Natural killer cell (primary cell): ENCODE measurements at regions not wholly inside any gene's neighbourhood (a gene's known extent, or its start where the extent isn't known, plus 50 kb on each side); places are given as distances from the start of the nearest gene placed in this dataset.

ENCODE experiments used
- ATAC-seq, 3 donors: fragments of 150-1000 bp in 2 of 3; fragments of 200-7000 bp in 1 of 3; cut with Tn5 transposase; 1 replicate in 1 of 3; 2 replicates in 2 of 3; pipeline ENCODE4 v1.10.0; 2021; ENCODE audit warnings: mild to moderate bottlenecking in 2 of 3, moderate library complexity in 2 of 3
- DNase-seq, 2 donors: peaks; one replicate each; pipeline versions ENCODE4 v3.0.0 to v3.0.0-alpha.2; 2013 to 2021; ENCODE audit warnings: mixed read lengths in 1 of 2
- H3K27ac ChIP-seq: one replicate; pipeline ENCODE4 v1.5.1; 2013; ENCODE audit warnings: mild to moderate bottlenecking, low read length
- H3K27me3 ChIP-seq: one replicate; pipeline ENCODE4 v1.6.1; 2013; ENCODE audit warnings: low read length; ENCODE audit not compliant: control insufficient read depth, insufficient read depth
- H3K36me3 ChIP-seq: one replicate; pipeline ENCODE4 v1.6.1; 2013; ENCODE audit warnings: low read length; ENCODE audit not compliant: control insufficient read depth, insufficient read depth
- H3K4me1 ChIP-seq: one replicate; pipeline ENCODE4 v1.6.1; 2013; ENCODE audit warnings: low read length; ENCODE audit not compliant: control insufficient read depth, insufficient read depth
- H3K4me3 ChIP-seq: one replicate; pipeline ENCODE4 v1.5.1; 2013; ENCODE audit warnings: low read length
- H3K9me3 ChIP-seq: one replicate; pipeline ENCODE4 v1.6.1; 2013; ENCODE audit warnings: low read length; ENCODE audit not compliant: control insufficient read depth, insufficient read depth
- H3K27ac Mint-ChIP-seq, 2 donors: one replicate each; pipeline ENCODE4 v1.8.0; 2022; ENCODE audit warnings: mild to moderate bottlenecking in 2 of 2, mixed read lengths in 2 of 2, moderate library complexity in 1 of 2
- H3K27me3 Mint-ChIP-seq, 2 donors: one replicate each; pipeline ENCODE4 v1.8.0; 2022; ENCODE audit warnings: low read depth in 2 of 2, mixed read lengths in 2 of 2
- H3K36me3 Mint-ChIP-seq: one replicate; pipeline ENCODE4 v1.8.0; 2022; ENCODE audit warnings: mixed read lengths
- H3K4me1 Mint-ChIP-seq, 2 donors: one replicate each; pipeline ENCODE4 v1.8.0; 2022; ENCODE audit warnings: mixed read lengths in 2 of 2
- H3K4me3 Mint-ChIP-seq: one replicate; pipeline ENCODE4 v1.8.0; 2022; ENCODE audit warnings: mild to moderate bottlenecking, moderate library complexity, mixed read lengths
- H3K9me3 Mint-ChIP-seq, 2 donors: one replicate each; pipeline ENCODE4 v1.8.0; 2022; ENCODE audit warnings: mixed read lengths in 2 of 2
- WGBS: methylation state at CpG from one replicate; pipeline ENCODE4 v1.1.7; 2013; ENCODE audit warnings: missing lambda C conversion rate; ENCODE audit not compliant: insufficient coverage; 5-methylcytosine and 5-hydroxymethylcytosine counted together
- intact Hi-C: fragments of 100-400 bp; cut with micrococcal nuclease; formaldehyde crosslinking; loops from one replicate; pipeline ENCODE4 v1.14.2; 2022
- TF ChIP-seq, protein P1 (sequence below): fragments of 200-600 bp; IDR thresholded peaks from one replicate; pipeline ENCODE4 v1.8.0; 2022; ENCODE audit warnings: antibody characterized with exemption

DNA sequence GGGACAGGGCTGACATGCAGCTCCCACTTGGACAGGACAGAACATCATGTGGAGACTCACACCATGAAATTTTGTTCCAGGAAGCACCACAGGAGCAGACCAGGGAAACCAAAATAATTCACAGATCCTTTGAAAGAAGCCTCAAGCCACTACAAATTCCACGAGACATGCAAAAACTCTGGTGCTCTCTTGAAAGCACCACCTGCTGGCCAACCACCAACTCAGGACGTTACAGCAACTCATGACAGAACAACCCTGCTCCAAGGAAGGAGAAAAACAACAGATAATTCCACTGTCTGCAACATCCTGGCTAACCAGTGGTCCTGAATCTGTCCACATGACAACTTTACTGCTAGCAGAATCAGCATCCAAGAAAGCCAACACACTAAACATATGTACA is 516.0 kb downstream of the SPATA31D1 start:
- no peak for DNase-seq
- Histone ChIP-seq H3K4me1 (no peaks in the 10 kb centered on the region), H3K9me3 (no peaks in the 10 kb centered on the region), H3K27me3 (no peaks in the 10 kb centered on the region), H3K36me3 (no peaks in the 10 kb centered on the region), H3K4me3 (no peak overlapping the region), H3K27ac (no peak overlapping the region)
- no peak for ATAC-seq
- TF ChIP-seq, protein P1, sequence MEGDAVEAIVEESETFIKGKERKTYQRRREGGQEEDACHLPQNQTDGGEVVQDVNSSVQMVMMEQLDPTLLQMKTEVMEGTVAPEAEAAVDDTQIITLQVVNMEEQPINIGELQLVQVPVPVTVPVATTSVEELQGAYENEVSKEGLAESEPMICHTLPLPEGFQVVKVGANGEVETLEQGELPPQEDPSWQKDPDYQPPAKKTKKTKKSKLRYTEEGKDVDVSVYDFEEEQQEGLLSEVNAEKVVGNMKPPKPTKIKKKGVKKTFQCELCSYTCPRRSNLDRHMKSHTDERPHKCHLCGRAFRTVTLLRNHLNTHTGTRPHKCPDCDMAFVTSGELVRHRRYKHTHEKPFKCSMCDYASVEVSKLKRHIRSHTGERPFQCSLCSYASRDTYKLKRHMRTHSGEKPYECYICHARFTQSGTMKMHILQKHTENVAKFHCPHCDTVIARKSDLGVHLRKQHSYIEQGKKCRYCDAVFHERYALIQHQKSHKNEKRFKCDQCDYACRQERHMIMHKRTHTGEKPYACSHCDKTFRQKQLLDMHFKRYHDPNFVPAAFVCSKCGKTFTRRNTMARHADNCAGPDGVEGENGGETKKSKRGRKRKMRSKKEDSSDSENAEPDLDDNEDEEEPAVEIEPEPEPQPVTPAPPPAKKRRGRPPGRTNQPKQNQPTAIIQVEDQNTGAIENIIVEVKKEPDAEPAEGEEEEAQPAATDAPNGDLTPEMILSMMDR = no peak
- Mint-ChIP-seq H3K4me1 (no peaks in the 10 kb centered on the region), H3K27ac (no peak overlapping the region), H3K27me3 (no peaks in the 10 kb centered on the region), H3K9me3 (peaks cover 9 to 16% of the 10 kb centered on the region in 2 donors), H3K36me3 (peaks cover 8% of the 10 kb centered on the region), H3K4me3 (no peak overlapping the region)
- intact Hi-C loops = no loop called here
- WGBS = 82% methylated on average over 2 of the region's 2 CpGs

DNA sequence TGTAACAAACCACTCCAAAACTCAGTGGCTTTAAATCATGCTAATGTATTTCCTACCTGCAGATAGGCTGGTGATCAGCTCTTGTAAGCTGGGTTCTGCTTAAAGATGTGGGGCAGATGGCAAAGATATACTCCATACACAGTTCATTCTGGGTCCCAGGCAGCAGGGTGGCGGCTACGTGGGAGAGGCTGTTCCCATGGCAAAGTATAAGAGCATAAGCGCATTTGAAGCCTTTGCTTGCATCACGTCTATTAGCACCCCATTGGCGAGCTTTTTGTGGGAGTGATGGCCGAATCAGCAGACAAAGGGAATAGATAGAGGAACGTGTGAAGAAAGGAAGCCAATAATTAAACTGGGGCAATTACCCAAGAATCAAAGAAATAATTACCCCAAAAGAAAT is 523.1 kb downstream of the SPATA31D1 start:
- H3K9me3 Mint-ChIP-seq = peaks cover 8 to 22% of the 10 kb centered on the region in 2 donors
- H3K4me3 ChIP-seq = no peak overlapping the region
- H3K36me3 ChIP-seq = no peaks in the 10 kb centered on the region
- H3K9me3 ChIP-seq = no peaks in the 10 kb centered on the region
- H3K27ac Mint-ChIP-seq = no peak overlapping the region
- H3K4me1 Mint-ChIP-seq = no peaks in the 10 kb centered on the region
- no peak overlapping the region for H3K4me3 Mint-ChIP-seq
- H3K36me3 Mint-ChIP-seq = no peaks in the 10 kb centered on the region
- H3K27me3 Mint-ChIP-seq = no peaks in the 10 kb centered on the region
- intact Hi-C loops = no loop called here
- TF ChIP-seq, protein P1 = no peak
- no peaks in the 10 kb centered on the region for H3K4me1 ChIP-seq
- no peak for DNase-seq
- WGBS = 88% methylated on average over 6 of the region's 7 CpGs
- H3K27me3 ChIP-seq = no peaks in the 10 kb centered on the region
- ATAC-seq = no peak
- H3K27ac ChIP-seq = no peak overlapping the region

DNA sequence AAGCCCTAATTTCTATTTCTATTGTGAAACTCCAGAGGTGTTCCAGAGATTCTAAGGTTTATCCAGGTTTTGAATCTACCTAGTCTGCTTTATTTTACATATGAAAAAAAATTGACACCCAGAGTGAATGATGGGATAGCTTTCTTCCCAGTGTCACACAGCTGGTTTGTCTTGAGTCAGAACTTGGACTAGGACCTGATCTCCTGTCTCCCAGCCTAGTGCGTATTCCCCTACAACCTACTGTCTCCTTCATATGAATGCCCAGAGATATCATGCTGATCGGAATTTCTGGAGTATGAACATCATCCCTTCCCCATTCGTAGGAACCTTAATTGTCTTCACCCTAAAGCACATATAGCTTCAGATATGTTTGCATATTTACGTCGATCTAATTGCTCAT is 524.2 kb downstream of the SPATA31D1 start:
- H3K9me3 ChIP-seq = no peaks in the 10 kb centered on the region
- no peak overlapping the region for H3K4me3 ChIP-seq
- H3K27me3 Mint-ChIP-seq = no peaks in the 10 kb centered on the region
- WGBS = 91% methylated on average over 5 of the region's 5 CpGs
- TF ChIP-seq, protein P1 = no peak
- no peaks in the 10 kb centered on the region for H3K4me1 Mint-ChIP-seq
- H3K27me3 ChIP-seq = no peaks in the 10 kb centered on the region
- H3K36me3 Mint-ChIP-seq = no peaks in the 10 kb centered on the region
- no peak overlapping the region for H3K4me3 Mint-ChIP-seq
- no peaks in the 10 kb centered on the region for H3K4me1 ChIP-seq
- no peak overlapping the region for H3K27ac Mint-ChIP-seq
- DNase-seq (no peak), ATAC-seq (no peak)
- no peaks in the 10 kb centered on the region for H3K36me3 ChIP-seq
- no peak overlapping the region for H3K27ac ChIP-seq
- intact Hi-C loops = no loop called here
- peaks cover 7 to 18% of the 10 kb centered on the region in 2 donors for H3K9me3 Mint-ChIP-seq

DNA sequence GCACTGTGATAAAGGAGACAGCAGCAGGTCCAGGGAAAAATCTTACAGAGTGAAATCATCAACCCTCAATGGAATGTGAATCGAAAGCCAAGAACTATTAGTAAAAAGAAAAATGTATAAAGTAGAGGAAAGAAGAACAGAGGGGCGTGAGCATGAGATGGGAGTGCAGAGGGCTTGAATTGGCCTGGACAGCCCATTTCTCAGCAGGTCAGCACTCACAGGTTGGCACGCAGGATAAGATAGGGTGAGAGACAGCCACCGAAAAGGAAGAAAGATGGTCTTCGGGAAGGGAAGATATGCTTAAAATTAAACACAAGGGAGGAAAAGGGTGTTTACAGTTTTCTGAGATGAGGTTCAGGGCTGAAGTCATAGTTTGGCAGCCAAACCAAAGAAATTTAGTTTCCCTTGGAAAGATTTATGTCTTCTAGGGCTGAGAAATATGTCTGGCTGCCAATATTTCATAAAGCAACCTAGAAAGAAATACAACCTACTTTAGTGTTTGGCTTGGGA is 524.7 kb downstream of the SPATA31D1 start:
- ATAC-seq = no peak
- no peak overlapping the region for H3K27ac Mint-ChIP-seq
- no peak overlapping the region for H3K4me3 ChIP-seq
- H3K4me1 ChIP-seq = no peaks in the 10 kb centered on the region
- 37% methylated on average over 5 of the region's 5 CpGs for whole genome bisulfite sequencing
- no peak overlapping the region for H3K4me3 Mint-ChIP-seq
- no peaks in the 10 kb centered on the region for H3K4me1 Mint-ChIP-seq
- no peaks in the 10 kb centered on the region for H3K36me3 Mint-ChIP-seq
- peaks cover 7 to 18% of the 10 kb centered on the region in 2 donors for H3K9me3 Mint-ChIP-seq
- no peaks in the 10 kb centered on the region for H3K9me3 ChIP-seq
- H3K27ac ChIP-seq = no peak overlapping the region
- DNase-seq = no peak
- intact Hi-C loops = no loop called here
- TF ChIP-seq, protein P1 = no peak
- no peaks in the 10 kb centered on the region for H3K27me3 Mint-ChIP-seq
- H3K36me3 ChIP-seq = no peaks in the 10 kb centered on the region
- no peaks in the 10 kb centered on the region for H3K27me3 ChIP-seq
